GM23248 (cell line): ENCODE measurements at regions not wholly inside any gene's neighbourhood (a gene's known extent, or its start where the extent isn't known, plus 50 kb on each side); places are given as distances from the start of the nearest gene placed in this dataset.

Experiments used
- EZH2 ChIP-seq: fragments of 200-600 bp; sonication (generic); IDR thresholded peaks from 2 replicates; pipeline ENCODE4 v1.6.1; 2018; ENCODE audit warnings: antibody characterized with exemption, mild to moderate bottlenecking; ENCODE audit not compliant: insufficient read depth, poor library complexity, severe bottlenecking
- EZH2phosphoT487 ChIP-seq: fragments of 200-600 bp; sonication (generic); IDR thresholded peaks from 2 replicates; pipeline ENCODE4 v1.6.1; 2018; ENCODE audit warnings: antibody characterized with exemption, moderate library complexity, mild to moderate bottlenecking, low read depth; ENCODE audit not compliant: insufficient read depth

- TF ChIP-seq EZH2 (no peak), EZH2phosphoT487 (no peak)
Measured at GRCh38 chr2:156088587-156088986, 243.9 kb downstream of the NR4A2 start.
